ENCODE measurements at regions not wholly inside any gene's neighbourhood (a gene's known extent, or its start where the extent isn't known, plus 50 kb on each side); places are given as distances from the start of the nearest gene placed in this dataset.
"Not testable (repeated sequence)": the region's sequence is repeated elsewhere in the genome, so short reads cannot be mapped to it uniquely, and the experiment has no call there.

GRCh38 chr5:107743373-107744000 is 72.8 kb upstream of the EFNA5 start:
- no peaks in the 10 kb centered on the region for H3K36me3 ChIP-seq (ENCODE audit: control insufficient read depth, low read depth, low read length)
- no peak overlapping the region for H3K27ac ChIP-seq (ENCODE audit: low read length)
- peaks cover 17% of the 10 kb centered on the region for H3K4me1 ChIP-seq (ENCODE audit: control insufficient read depth, low read depth, low read length)
- no peak overlapping the region for H3K9ac ChIP-seq (ENCODE audit: low read length)
- no peak overlapping the region for H3K4me3 ChIP-seq (ENCODE audit: low read length)
- no peaks in the 10 kb centered on the region for H3K9me3 ChIP-seq (ENCODE audit: control insufficient read depth, low read depth, low read length)
- H3K27me3 ChIP-seq (ENCODE audit: control insufficient read depth, insufficient read depth, low read length): no peaks in the 10 kb centered on the region

- Histone ChIP-seq H3K9ac (ENCODE audit: low read length) (no peak overlapping the region), H3K9me3 (ENCODE audit: control insufficient read depth, low read depth, low read length) (no peaks in the 10 kb centered on the region), H3K4me3 (ENCODE audit: low read length) (no peak overlapping the region), H3K27ac (ENCODE audit: low read length) (no peak overlapping the region), H3K27me3 (ENCODE audit: control insufficient read depth, insufficient read depth, low read length) (no peaks in the 10 kb centered on the region), H3K36me3 (ENCODE audit: control insufficient read depth, low read depth, low read length) (no peaks in the 10 kb centered on the region), H3K4me1 (ENCODE audit: control insufficient read depth, low read depth, low read length) (peaks cover 4% of the 10 kb centered on the region)
Measured at GRCh38 chr5:107739661-107740060, 68.9 kb upstream of the EFNA5 start.

- no peak overlapping the region for H3K4me3 ChIP-seq (ENCODE audit: low read length)
Measured at GRCh38 chr5:107736638-107737037, 65.9 kb upstream of the EFNA5 start.

GRCh38 chr5:107736089-107736488 is 65.4 kb upstream of the EFNA5 start:
- not testable (repeated sequence) for H3K9me3 ChIP-seq (ENCODE audit: control insufficient read depth, low read depth, low read length); H3K27ac ChIP-seq (ENCODE audit: low read length); H3K4me1 ChIP-seq (ENCODE audit: control insufficient read depth, low read depth, low read length); H3K36me3 ChIP-seq (ENCODE audit: control insufficient read depth, low read depth, low read length); H3K4me3 ChIP-seq (ENCODE audit: low read length); H3K27me3 ChIP-seq (ENCODE audit: control insufficient read depth, insufficient read depth, low read length); H3K9ac ChIP-seq (ENCODE audit: low read length)

More at GRCh38 chr5:107736638-107737037, 65.9 kb upstream of the EFNA5 start:
- H3K9me3 ChIP-seq (ENCODE audit: control insufficient read depth, low read depth, low read length): no peaks in the 10 kb centered on the region
- H3K4me1 ChIP-seq (ENCODE audit: control insufficient read depth, low read depth, low read length): no peaks in the 10 kb centered on the region
- no peaks in the 10 kb centered on the region for H3K36me3 ChIP-seq (ENCODE audit: control insufficient read depth, low read depth, low read length)
- H3K9ac ChIP-seq (ENCODE audit: low read length): no peak overlapping the region
- no peaks in the 10 kb centered on the region for H3K27me3 ChIP-seq (ENCODE audit: control insufficient read depth, insufficient read depth, low read length)
- H3K27ac ChIP-seq (ENCODE audit: low read length): no peak overlapping the region

- H3K27ac ChIP-seq (ENCODE audit: low read length): no peak overlapping the region
- no peak overlapping the region for H3K9ac ChIP-seq (ENCODE audit: low read length)
- no peaks in the 10 kb centered on the region for H3K9me3 ChIP-seq (ENCODE audit: control insufficient read depth, low read depth, low read length)
- H3K27me3 ChIP-seq (ENCODE audit: control insufficient read depth, insufficient read depth, low read length): no peaks in the 10 kb centered on the region
- no peak overlapping the region for H3K4me3 ChIP-seq (ENCODE audit: low read length)
- no peaks in the 10 kb centered on the region for H3K36me3 ChIP-seq (ENCODE audit: control insufficient read depth, low read depth, low read length)
- H3K4me1 ChIP-seq (ENCODE audit: control insufficient read depth, low read depth, low read length): no peaks in the 10 kb centered on the region
Measured at GRCh38 chr5:107735558-107735957, 64.8 kb upstream of the EFNA5 start.

GRCh38 chr5:107726896-107727295 is 56.2 kb upstream of the EFNA5 start:
- H3K27ac ChIP-seq (ENCODE audit: low read length): no peak overlapping the region
- no peaks in the 10 kb centered on the region for H3K9me3 ChIP-seq (ENCODE audit: control insufficient read depth, low read depth, low read length)
- no peak overlapping the region for H3K9ac ChIP-seq (ENCODE audit: low read length)
- H3K4me1 ChIP-seq (ENCODE audit: control insufficient read depth, low read depth, low read length): no peaks in the 10 kb centered on the region
- H3K36me3 ChIP-seq (ENCODE audit: control insufficient read depth, low read depth, low read length): no peaks in the 10 kb centered on the region
- H3K4me3 ChIP-seq (ENCODE audit: low read length): no peak overlapping the region
- no peaks in the 10 kb centered on the region for H3K27me3 ChIP-seq (ENCODE audit: control insufficient read depth, insufficient read depth, low read length)

GRCh38 chr5:107724642-107725041 is 53.9 kb upstream of the EFNA5 start:
- no peak overlapping the region for H3K4me3 ChIP-seq (ENCODE audit: low read length)
- H3K36me3 ChIP-seq (ENCODE audit: control insufficient read depth, low read depth, low read length): no peaks in the 10 kb centered on the region
- H3K9me3 ChIP-seq (ENCODE audit: control insufficient read depth, low read depth, low read length): peaks cover 5% of the 10 kb centered on the region
- H3K4me1 ChIP-seq (ENCODE audit: control insufficient read depth, low read depth, low read length): no peaks in the 10 kb centered on the region
- H3K9ac ChIP-seq (ENCODE audit: low read length): no peak overlapping the region
- H3K27ac ChIP-seq (ENCODE audit: low read length): no peak overlapping the region
- no peaks in the 10 kb centered on the region for H3K27me3 ChIP-seq (ENCODE audit: control insufficient read depth, insufficient read depth, low read length)

- not testable (repeated sequence) for H3K27ac ChIP-seq (ENCODE audit: low read length); H3K9me3 ChIP-seq (ENCODE audit: control insufficient read depth, low read depth, low read length); H3K27me3 ChIP-seq (ENCODE audit: control insufficient read depth, insufficient read depth, low read length); H3K4me3 ChIP-seq (ENCODE audit: low read length); H3K4me1 ChIP-seq (ENCODE audit: control insufficient read depth, low read depth, low read length); H3K36me3 ChIP-seq (ENCODE audit: control insufficient read depth, low read depth, low read length); H3K9ac ChIP-seq (ENCODE audit: low read length)
Measured at GRCh38 chr5:107721241-107721640, 50.5 kb upstream of the EFNA5 start.

Data from iPS-18a (cell line).